Heart right ventricle (tissue), 16 donors: ENCODE measurements at regions not wholly inside any gene's neighbourhood (a gene's known extent, or its start where the extent isn't known, plus 50 kb on each side); places are given as distances from the start of the nearest gene placed in this dataset.

Source experiments
- ATAC-seq, 8 donors: fragments of 200-7000 bp; cut with Tn5 transposase; one replicate each; pipeline ENCODE4 v1.9.1; 2020; ENCODE audit warnings: mild to moderate bottlenecking in 8 of 8, moderate library complexity in 8 of 8, moderate number of reproducible peaks in 1 of 8
- DNase-seq, 2 donors: peaks; one replicate each; pipeline ENCODE4 v3.0.0-alpha.2; 2020
- H3K27ac ChIP-seq, 10 donors: fragments of 200-600 bp; sonication (generic) in 2 of 10; one replicate each; pipeline versions ENCODE4 v1.5.0 to v1.8.0; 2020 to 2022; ENCODE audit warnings: mild to moderate bottlenecking in 3 of 10
- H3K27me3 ChIP-seq, 7 donors: fragments of 200-600 bp; one replicate each; pipeline ENCODE4 v1.8.0; 2021 to 2022; ENCODE audit warnings: mild to moderate bottlenecking in 2 of 7
- H3K36me3 ChIP-seq, 9 donors: fragments of 200-600 bp; sonication (generic) in 1 of 9; one replicate each; pipeline versions ENCODE4 v1.5.0 to v1.8.0; 2020 to 2022; ENCODE audit warnings: mild to moderate bottlenecking in 2 of 9
- H3K4me1 ChIP-seq, 9 donors: fragments of 200-600 bp; sonication (generic) in 1 of 9; one replicate each; pipeline versions ENCODE4 v1.5.0 to v1.8.0; 2020 to 2022; ENCODE audit warnings: mild to moderate bottlenecking in 4 of 9
- H3K4me3 ChIP-seq, 10 donors: fragments of 200-600 bp; sonication (generic) in 2 of 10; one replicate each; pipeline versions ENCODE4 v1.5.0 to v1.8.0; 2020 to 2022; ENCODE audit warnings: mild to moderate bottlenecking in 7 of 10, moderate library complexity in 2 of 10
- H3K9me3 ChIP-seq, 11 donors: fragments of 200-600 bp in 10 of 11; sonication (generic) in 2 of 11; one replicate each; pipeline versions ENCODE4 v1.5.0 to v1.8.0; 2013 to 2022; ENCODE audit warnings: mild to moderate bottlenecking in 2 of 11, control low read depth in 1 of 11, moderate library complexity in 1 of 11
- CTCF ChIP-seq, 9 donors: fragments of 200-600 bp; sonication (generic) in 2 of 9; IDR thresholded peaks; one replicate each; pipeline versions ENCODE4 v1.5.0 to v1.8.0; 2021 to 2022; ENCODE audit warnings: antibody characterized with exemption in 9 of 9, mild to moderate bottlenecking in 5 of 9, moderate library complexity in 1 of 9
- WGBS, 2 donors: extraction: QIAGEN DNeasy Blood & Tissue Kit; methylation state at CpG; one replicate each; pipeline ENCODE4 v1.1.7; 2013; ENCODE audit warnings: inconsistent platforms in 1 of 2; 5-methylcytosine and 5-hydroxymethylcytosine counted together
- intact Hi-C, 10 donors: fragments of 100-400 bp; cut with DNase I; formaldehyde crosslinking; loops; one replicate each; pipeline versions ENCODE4 v1.11.1 to v1.14.2; 2022
- donor health status: Arrhythmogenic right ventricular cardiomyopathy.
- donor health status: ischemic (EF 13 %, LVEDD 7.1; RV severe dilation, severe dysfunction).
- donor health status: healthy with polysubstance abuse.
- donor health status: DM: no; HTN: yes; CAD: no.
- donor health status: DM: no; HTN: no; CAD: no.
- donor health status: ischemic (EF 25% LVEDD 6.9; RV normal size, moderate dysfunction).
- donor health status: ischemic (EF 25% LVEDD 5.7; RV mildly dilated, moderate dysfunction).
- donor health status: healthy.
- donor health status: DM: yes; HTN: yes; CAD: no.
- donor health status: Ischemic cardiomyopathy.
- donor health status: ischemic (EF 35%, LVEDD 5.7; RV mildly dilated, moderate dysfunction).
- donor health status: nonischemic (EF 11% LVEDD 7.7; RV severe dilation, severe dysfunction).
- donor health status: DM: yes; HTN: yes; CAD: no.
- donor health status: PGD.
- donor health status: ischemic (EF 29% LVEDD 5.4; RV normal size, mild dysfunction).
- donor health status: nonischemic (EF 23%, LVEDD 6.1; RV moderate dilation, normal function).

- no peak for DNase-seq
- H3K4me3 ChIP-seq: no peak overlapping the region
- no peak for TF ChIP-seq CTCF (IDR thresholded peaks at IDR 0.05)
- intact Hi-C loops: no loop called here
- no peaks in the 10 kb centered on the region for H3K36me3 ChIP-seq
- WGBS, 2 donors: 64 to 77% methylated on average over 3 of the region's 3 CpGs
- peaks cover 0 to 8% (median 0%) of the 10 kb centered on the region in 11 donors for H3K9me3 ChIP-seq
- no peak for ATAC-seq
- H3K4me1 ChIP-seq: no peaks in the 10 kb centered on the region
- H3K27ac ChIP-seq: no peak overlapping the region
- no peaks in the 10 kb centered on the region for H3K27me3 ChIP-seq
Measured at GRCh38 chr4:30630431-30630830, 89.7 kb upstream of the PCDH7 start.

- H3K4me3 ChIP-seq: no peak overlapping the region
- WGBS, 2 donors: 64 to 76% methylated on average over 1 of the region's 1 CpG
- H3K36me3 ChIP-seq: no peaks in the 10 kb centered on the region
- H3K27ac ChIP-seq: no peak overlapping the region
- H3K27me3 ChIP-seq: no peaks in the 10 kb centered on the region
- H3K9me3 ChIP-seq: peaks cover 0 to 8% (median 0%) of the 10 kb centered on the region in 11 donors
- intact Hi-C loops: no loop called here
- DNase-seq (no peak), ATAC-seq (no peak)
- TF ChIP-seq CTCF (IDR thresholded peaks at IDR 0.05): no peak
- no peaks in the 10 kb centered on the region for H3K4me1 ChIP-seq
Measured at GRCh38 chr4:30632751-30633150, 87.4 kb upstream of the PCDH7 start.

- no peaks in the 10 kb centered on the region for H3K4me1 ChIP-seq
- no peaks in the 10 kb centered on the region for H3K27me3 ChIP-seq
- WGBS, 2 donors: 52 to 56% methylated on average over 1 of the region's 1 CpG
- intact Hi-C loops: no loop called here
- no peaks in the 10 kb centered on the region for H3K36me3 ChIP-seq
- DNase-seq (no peak), ATAC-seq (no peak)
- no peak for TF ChIP-seq CTCF (IDR thresholded peaks at IDR 0.05)
- no peak overlapping the region for H3K27ac ChIP-seq
- no peak overlapping the region for H3K4me3 ChIP-seq
- H3K9me3 ChIP-seq: no peaks in the 10 kb centered on the region
Measured at GRCh38 chr4:30641345-30641744, 78.8 kb upstream of the PCDH7 start.

- Histone ChIP-seq H3K27ac (no peak overlapping the region), H3K9me3 (no peaks in the 10 kb centered on the region), H3K4me3 (no peak overlapping the region), H3K4me1 (no peaks in the 10 kb centered on the region), H3K36me3 (no peaks in the 10 kb centered on the region), H3K27me3 (no peaks in the 10 kb centered on the region)
- ATAC-seq (no peak), DNase-seq (no peak)
- intact Hi-C loops: no loop called here
- 63 to 64% methylated on average over 1 of the region's 1 CpG for WGBS, 2 donors
- no peak for TF ChIP-seq CTCF (IDR thresholded peaks at IDR 0.05)
Measured at GRCh38 chr4:30642567-30642966, 77.6 kb upstream of the PCDH7 start.

- H3K27me3 ChIP-seq: no peaks in the 10 kb centered on the region
- H3K4me3 ChIP-seq: no peak overlapping the region
- no peak overlapping the region for H3K27ac ChIP-seq
- no peak for DNase-seq
- H3K4me1 ChIP-seq: no peaks in the 10 kb centered on the region
- no peak for TF ChIP-seq CTCF (IDR thresholded peaks at IDR 0.05)
- WGBS, 2 donors: 21 to 25% methylated on average over 1 of the region's 1 CpG
- H3K36me3 ChIP-seq: no peaks in the 10 kb centered on the region
- H3K9me3 ChIP-seq: no peaks in the 10 kb centered on the region
- ATAC-seq: no peak
- intact Hi-C loops: no loop called here
Measured at GRCh38 chr4:30653291-30653690, 66.9 kb upstream of the PCDH7 start.
